Gastroesophageal sphincter (tissue), 4 donors: ENCODE measurements at regions not wholly inside any gene's neighbourhood (a gene's known extent, or its start where the extent isn't known, plus 50 kb on each side); places are given as distances from the start of the nearest gene placed in this dataset.

ENCODE experiments used
- ATAC-seq: fragments of 150-250 bp; one replicate; pipeline ENCODE4 v1.9.1; 2016; ENCODE audit warnings: mild to moderate bottlenecking, moderate library complexity
- H3K27ac ChIP-seq, 4 donors: fragments of 200-600 bp; sonication (generic) in 3 of 4; 1 replicate in 3 of 4; 2 replicates in 1 of 4; pipeline ENCODE4 v1.5.1; 2016 to 2019
- H3K27me3 ChIP-seq: fragments of 200-600 bp; sonication (generic); one replicate; pipeline ENCODE4 v1.5.1; 2019
- H3K36me3 ChIP-seq, 2 donors: fragments of 200-600 bp; sonication (generic); one replicate each; pipeline ENCODE4 v1.5.1; 2019; ENCODE audit warnings: control low read depth in 1 of 2
- H3K4me1 ChIP-seq, 3 donors: fragments of 200-600 bp; sonication (generic); 1 replicate in 2 of 3; 2 replicates in 1 of 3; pipeline ENCODE4 v1.5.1; 2016 to 2019; ENCODE audit warnings: control low read depth in 2 of 3
- H3K4me3 ChIP-seq, 2 donors: fragments of 200-600 bp; sonication (generic); one replicate each; pipeline ENCODE4 v1.5.1; 2019; ENCODE audit warnings: mild to moderate bottlenecking in 1 of 2, moderate library complexity in 1 of 2
- H3K9me3 ChIP-seq, 3 donors: fragments of 200-600 bp; sonication (generic); one replicate each; pipeline ENCODE4 v1.5.1; 2017 to 2019; ENCODE audit warnings: control low read depth in 2 of 3
- EP300 ChIP-seq: sonication (generic); formaldehyde crosslinking; IDR thresholded peaks from one replicate; pipeline ENCODE4 v1.6.1; 2017; ENCODE audit warnings: antibody characterized with exemption, mild to moderate bottlenecking
- POLR2A ChIP-seq, 2 donors: fragments of 450-650 bp; IDR thresholded peaks; one replicate each; pipeline ENCODE4 v1.6.1; 2017; ENCODE audit warnings: antibody characterized with exemption in 2 of 2, mild to moderate bottlenecking in 2 of 2, moderate library complexity in 1 of 2
- POLR2AphosphoS5 ChIP-seq: sonication (generic); formaldehyde crosslinking; IDR thresholded peaks from one replicate; pipeline ENCODE4 v1.6.1; 2017; ENCODE audit warnings: antibody characterized with exemption
- WGBS, 2 donors: methylation state at CpG; one replicate each; pipeline ENCODE4 v1.1.5; 2018; ENCODE audit warnings: low coverage in 1 of 2; 5-methylcytosine and 5-hydroxymethylcytosine counted together
- TF ChIP-seq, protein P1 (sequence below), 4 experiments: fragments of 200-600 bp in 2 of 4; fragments of 450-650 bp in 2 of 4; sonication (generic) in 1 of 4; IDR thresholded peaks; one replicate each; pipeline ENCODE4 v1.5.1; 2017 to 2019; ENCODE audit warnings: antibody characterized with exemption in 4 of 4, mild to moderate bottlenecking in 2 of 4, moderate library complexity in 2 of 4

DNA sequence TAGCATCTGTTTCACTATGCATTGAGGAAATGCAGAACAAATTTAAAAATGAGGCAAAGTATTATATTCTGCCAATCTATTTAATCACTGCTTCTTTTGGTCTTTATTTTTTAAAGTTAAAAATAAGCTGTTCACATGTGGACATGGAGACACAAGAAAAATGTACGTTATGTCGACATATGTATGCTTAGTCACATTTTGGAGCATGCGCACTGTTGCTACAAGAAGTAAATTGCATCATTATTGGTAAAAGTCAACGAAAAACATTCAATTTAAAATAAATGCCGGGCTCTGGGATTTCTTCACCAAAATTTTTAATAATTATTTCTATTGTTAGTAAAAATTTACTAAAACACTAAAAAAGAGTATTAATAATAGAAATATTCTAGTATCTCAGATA is 876.3 kb upstream of the CTNND2 start:
- Histone ChIP-seq H3K9me3 (no peaks in the 10 kb centered on the region), H3K27me3 (no peaks in the 10 kb centered on the region), H3K4me1 (no peaks in the 10 kb centered on the region), H3K36me3 (no peaks in the 10 kb centered on the region), H3K4me3 (no peak overlapping the region), H3K27ac (no peak overlapping the region)
- TF ChIP-seq, protein P1, sequence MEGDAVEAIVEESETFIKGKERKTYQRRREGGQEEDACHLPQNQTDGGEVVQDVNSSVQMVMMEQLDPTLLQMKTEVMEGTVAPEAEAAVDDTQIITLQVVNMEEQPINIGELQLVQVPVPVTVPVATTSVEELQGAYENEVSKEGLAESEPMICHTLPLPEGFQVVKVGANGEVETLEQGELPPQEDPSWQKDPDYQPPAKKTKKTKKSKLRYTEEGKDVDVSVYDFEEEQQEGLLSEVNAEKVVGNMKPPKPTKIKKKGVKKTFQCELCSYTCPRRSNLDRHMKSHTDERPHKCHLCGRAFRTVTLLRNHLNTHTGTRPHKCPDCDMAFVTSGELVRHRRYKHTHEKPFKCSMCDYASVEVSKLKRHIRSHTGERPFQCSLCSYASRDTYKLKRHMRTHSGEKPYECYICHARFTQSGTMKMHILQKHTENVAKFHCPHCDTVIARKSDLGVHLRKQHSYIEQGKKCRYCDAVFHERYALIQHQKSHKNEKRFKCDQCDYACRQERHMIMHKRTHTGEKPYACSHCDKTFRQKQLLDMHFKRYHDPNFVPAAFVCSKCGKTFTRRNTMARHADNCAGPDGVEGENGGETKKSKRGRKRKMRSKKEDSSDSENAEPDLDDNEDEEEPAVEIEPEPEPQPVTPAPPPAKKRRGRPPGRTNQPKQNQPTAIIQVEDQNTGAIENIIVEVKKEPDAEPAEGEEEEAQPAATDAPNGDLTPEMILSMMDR (IDR thresholded peaks at IDR 0.05): no peak
- no peak for TF ChIP-seq POLR2A (IDR thresholded peaks at IDR 0.05)
- no peak for TF ChIP-seq EP300
- no peak for TF ChIP-seq POLR2AphosphoS5
- 86 to 89% methylated on average over 5 of the region's 5 CpGs for WGBS, 2 donors
- ATAC-seq: no peak

DNA sequence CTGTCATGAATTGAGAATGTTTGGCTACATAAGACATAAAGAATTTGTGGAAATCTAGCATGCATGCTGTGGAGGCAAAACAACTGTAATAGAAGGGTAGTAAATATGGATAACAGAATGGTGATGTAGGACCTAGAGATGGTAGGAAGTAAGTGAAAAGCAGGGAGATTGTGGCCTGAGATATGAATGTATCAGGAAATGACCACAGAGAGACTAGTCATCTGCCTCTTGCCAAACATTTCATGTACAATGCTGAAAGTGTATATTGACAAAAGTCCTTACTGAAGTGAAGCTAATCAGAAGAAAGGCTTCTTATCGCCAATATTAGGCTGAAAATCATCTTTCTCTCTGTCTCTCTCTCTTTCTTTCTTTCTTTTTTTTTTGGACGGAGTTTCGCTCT is 873.1 kb upstream of the CTNND2 start:
- 92 to 93% methylated on average over 2 to 3 of the region's 3 CpGs for WGBS, 2 donors
- H3K27me3 ChIP-seq: no peaks in the 10 kb centered on the region
- TF ChIP-seq EP300: no peak
- no peak for TF ChIP-seq POLR2A (IDR thresholded peaks at IDR 0.05)
- TF ChIP-seq, protein P1 (IDR thresholded peaks at IDR 0.05): no peak
- TF ChIP-seq POLR2AphosphoS5: no peak

DNA sequence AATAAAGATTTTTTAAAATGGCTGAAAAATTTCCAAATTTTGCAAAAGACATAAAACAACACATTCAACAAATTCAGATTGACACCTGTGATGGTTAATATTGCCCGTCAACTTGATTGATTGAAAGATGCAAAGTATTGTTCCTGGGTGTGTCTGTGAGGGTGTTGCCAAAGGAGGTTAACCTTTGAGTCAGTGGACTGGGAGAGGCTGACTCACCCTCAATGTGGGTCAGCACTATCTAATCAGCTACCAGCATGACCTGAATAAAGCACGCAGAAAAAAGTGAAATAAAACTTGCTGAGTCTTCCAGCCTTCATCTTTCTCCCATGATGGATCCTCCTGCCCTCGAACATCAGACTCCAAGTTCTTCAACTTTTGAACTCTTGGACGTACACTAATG is 868.0 kb upstream of the CTNND2 start:
- Histone ChIP-seq H3K9me3 (no peaks in the 10 kb centered on the region), H3K27ac (no peak overlapping the region), H3K27me3 (no peaks in the 10 kb centered on the region), H3K4me3 (no peak overlapping the region), H3K36me3 (no peaks in the 10 kb centered on the region), H3K4me1 (no peaks in the 10 kb centered on the region)
- ATAC-seq: no peak
- 72 to 83% methylated on average over 3 to 4 of the region's 4 CpGs for WGBS, 2 donors
- no peak for TF ChIP-seq POLR2A (IDR thresholded peaks at IDR 0.05)
- no peak for TF ChIP-seq EP300
- TF ChIP-seq, protein P1 (IDR thresholded peaks at IDR 0.05): no peak
- no peak for TF ChIP-seq POLR2AphosphoS5

More for the DNA sequence above, 873.1 kb upstream of the CTNND2 start:
- H3K9me3 ChIP-seq: no peaks in the 10 kb centered on the region
- no peaks in the 10 kb centered on the region for H3K4me1 ChIP-seq
- no peak for ATAC-seq
- no peak overlapping the region for H3K4me3 ChIP-seq
- no peak overlapping the region for H3K27ac ChIP-seq
- H3K36me3 ChIP-seq: no peaks in the 10 kb centered on the region

DNA sequence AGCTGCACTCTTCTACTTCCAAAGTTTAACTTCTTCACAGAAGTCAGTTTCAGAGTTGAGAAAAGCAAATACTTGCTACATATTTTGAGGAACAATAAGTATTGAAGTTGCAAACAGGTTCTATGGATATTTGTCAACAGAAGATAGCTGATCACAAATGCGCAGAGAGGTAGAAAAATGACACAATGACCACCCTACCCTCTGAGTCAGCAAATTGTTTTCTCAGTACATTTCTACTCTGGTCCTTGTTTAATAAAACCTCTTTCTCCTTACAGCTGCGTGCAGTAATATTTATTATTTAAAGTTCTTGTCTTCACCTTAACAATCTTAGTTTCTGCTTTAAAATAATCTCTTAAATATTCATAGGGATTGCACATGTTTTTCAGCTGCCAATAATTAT is 855.1 kb upstream of the CTNND2 start:
- no peak overlapping the region for H3K27ac ChIP-seq
- H3K4me3 ChIP-seq: no peak overlapping the region
- TF ChIP-seq POLR2A (IDR thresholded peaks at IDR 0.05) (no peak), POLR2AphosphoS5 (no peak), EP300 (no peak)
- TF ChIP-seq, protein P1 (IDR thresholded peaks at IDR 0.05): no peak
- no peaks in the 10 kb centered on the region for H3K9me3 ChIP-seq
- H3K27me3 ChIP-seq: no peaks in the 10 kb centered on the region
- no peak for ATAC-seq
- H3K4me1 ChIP-seq: no peaks in the 10 kb centered on the region
- H3K36me3 ChIP-seq: no peaks in the 10 kb centered on the region
- WGBS, 2 donors: 68 to 77% methylated on average over 2 of the region's 2 CpGs

DNA sequence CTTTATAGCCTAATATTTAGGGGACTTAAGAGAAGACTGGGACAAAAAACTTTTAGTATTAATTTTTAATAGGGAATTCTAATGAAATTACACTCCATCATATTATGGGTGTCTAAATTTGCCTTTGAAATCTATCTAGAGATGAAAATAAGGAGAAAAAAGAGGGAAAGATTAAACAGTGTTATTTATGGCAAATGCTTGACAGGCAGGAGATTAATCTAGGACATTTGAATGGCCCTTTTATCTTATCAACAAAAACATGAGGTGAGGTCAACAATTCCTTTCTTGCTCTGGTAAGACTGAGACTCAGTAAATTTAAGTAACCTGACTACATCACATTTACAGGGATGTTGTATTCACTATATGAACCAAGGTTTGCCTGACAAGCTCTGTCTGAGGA is 852.8 kb upstream of the CTNND2 start:
- TF ChIP-seq POLR2AphosphoS5: no peak
- no peaks in the 10 kb centered on the region for H3K36me3 ChIP-seq

DNA sequence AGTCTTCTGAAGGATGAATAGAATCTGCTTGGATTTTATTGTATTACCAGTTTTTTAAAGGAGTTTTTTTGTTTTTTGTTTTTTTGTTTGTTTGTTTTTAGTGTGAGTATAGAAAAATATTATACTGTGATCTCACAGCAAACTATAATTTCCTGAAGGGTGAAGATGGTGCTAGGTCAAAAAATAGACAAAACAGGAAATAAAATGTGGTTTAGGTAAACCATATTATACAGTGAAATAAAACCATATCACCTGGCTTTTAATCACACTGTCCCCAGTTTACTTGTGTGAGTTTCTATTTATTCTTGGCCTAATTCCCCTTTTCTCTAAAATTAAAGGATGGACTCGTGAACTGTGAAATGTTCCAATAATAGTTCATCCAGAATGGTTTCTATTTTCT is 841.3 kb upstream of the CTNND2 start:
- Histone ChIP-seq H3K27me3 (no peaks in the 10 kb centered on the region), H3K4me1 (no peaks in the 10 kb centered on the region), H3K4me3 (no peak overlapping the region), H3K27ac (no peak overlapping the region), H3K9me3 (no peaks in the 10 kb centered on the region), H3K36me3 (no peaks in the 10 kb centered on the region)
- WGBS, 2 donors: 50 to 86% methylated on average over 1 of the region's 1 CpG
- TF ChIP-seq POLR2AphosphoS5 (no peak), POLR2A (IDR thresholded peaks at IDR 0.05) (no peak), EP300 (no peak)
- TF ChIP-seq, protein P1 (IDR thresholded peaks at IDR 0.05): no peak
- ATAC-seq: no peak

More for the DNA sequence above, 852.8 kb upstream of the CTNND2 start:
- H3K4me3 ChIP-seq: no peak overlapping the region
- no peaks in the 10 kb centered on the region for H3K4me1 ChIP-seq
- H3K9me3 ChIP-seq: no peaks in the 10 kb centered on the region
- H3K27me3 ChIP-seq: no peaks in the 10 kb centered on the region
- H3K27ac ChIP-seq: no peak overlapping the region
- no peak for ATAC-seq
